ENCODE measurements at regions not wholly inside any gene's neighbourhood (a gene's known extent, or its start where the extent isn't known, plus 50 kb on each side); places are given as distances from the start of the nearest gene placed in this dataset.

DNA sequence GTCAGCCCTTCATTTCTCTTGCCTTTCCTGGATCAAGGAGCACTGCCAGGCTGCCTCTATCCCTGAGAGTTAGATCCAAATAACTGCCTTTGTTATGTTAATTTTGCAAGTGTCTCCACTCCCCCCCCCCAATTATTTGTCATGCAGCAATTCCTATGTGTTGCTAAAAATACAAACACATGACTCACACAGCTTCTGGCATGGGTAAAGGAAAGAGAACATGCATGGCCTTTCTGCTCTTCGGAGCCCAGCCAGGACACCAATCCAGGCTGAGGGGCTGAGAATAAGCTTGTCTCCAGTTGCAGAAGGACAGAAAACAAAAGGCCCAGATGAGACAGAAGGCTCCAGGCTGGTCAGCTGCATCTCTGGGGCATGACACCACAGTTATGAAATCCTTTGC, 148.0 kb upstream of the TNRC6C start:
- TF ChIP-seq, protein P1, sequence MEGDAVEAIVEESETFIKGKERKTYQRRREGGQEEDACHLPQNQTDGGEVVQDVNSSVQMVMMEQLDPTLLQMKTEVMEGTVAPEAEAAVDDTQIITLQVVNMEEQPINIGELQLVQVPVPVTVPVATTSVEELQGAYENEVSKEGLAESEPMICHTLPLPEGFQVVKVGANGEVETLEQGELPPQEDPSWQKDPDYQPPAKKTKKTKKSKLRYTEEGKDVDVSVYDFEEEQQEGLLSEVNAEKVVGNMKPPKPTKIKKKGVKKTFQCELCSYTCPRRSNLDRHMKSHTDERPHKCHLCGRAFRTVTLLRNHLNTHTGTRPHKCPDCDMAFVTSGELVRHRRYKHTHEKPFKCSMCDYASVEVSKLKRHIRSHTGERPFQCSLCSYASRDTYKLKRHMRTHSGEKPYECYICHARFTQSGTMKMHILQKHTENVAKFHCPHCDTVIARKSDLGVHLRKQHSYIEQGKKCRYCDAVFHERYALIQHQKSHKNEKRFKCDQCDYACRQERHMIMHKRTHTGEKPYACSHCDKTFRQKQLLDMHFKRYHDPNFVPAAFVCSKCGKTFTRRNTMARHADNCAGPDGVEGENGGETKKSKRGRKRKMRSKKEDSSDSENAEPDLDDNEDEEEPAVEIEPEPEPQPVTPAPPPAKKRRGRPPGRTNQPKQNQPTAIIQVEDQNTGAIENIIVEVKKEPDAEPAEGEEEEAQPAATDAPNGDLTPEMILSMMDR (conservative IDR thresholded peaks at IDR 0.05): no peak
- no peak for TF ChIP-seq ZFX (IDR thresholded peaks at IDR 0.05)

All from C4-2B (cell line).